ENCODE measurements at regions not wholly inside any gene's neighbourhood (a gene's known extent, or its start where the extent isn't known, plus 50 kb on each side); places are given as distances from the start of the nearest gene placed in this dataset.

- no peak overlapping the region for H3K27ac ChIP-seq (ENCODE audit: low read length)
- H3F3A ChIP-seq (ENCODE audit: insufficient read depth, low read length, poor library complexity, severe bottlenecking): no peaks in the 10 kb centered on the region
- no peaks in the 10 kb centered on the region for H3K27me3 ChIP-seq (ENCODE audit: insufficient read depth, low read depth, low read length)
- no peaks in the 10 kb centered on the region for H3K36me3 ChIP-seq (ENCODE audit: insufficient read depth, low read length)
- TF ChIP-seq EP300 (conservative IDR thresholded peaks at IDR 0.05; ENCODE audit: poor library complexity, severe bottlenecking) (no peak), EZH2 (IDR thresholded peaks at IDR 0.05; ENCODE audit: borderline replicate concordance, insufficient read depth, low read length, poor library complexity, severe bottlenecking) (no peak), SMC3 (conservative IDR thresholded peaks at IDR 0.05; ENCODE audit: poor library complexity) (no peak), POLR2AphosphoS5 (IDR thresholded peaks at IDR 0.05) (no peak), RAD21 (conservative IDR thresholded peaks at IDR 0.05) (no peak), MXI1 (conservative IDR thresholded peaks at IDR 0.05; ENCODE audit: poor library complexity, severe bottlenecking) (no peak), CTCF (IDR thresholded peaks at IDR 0.05; ENCODE audit: poor library complexity, severe bottlenecking) (no peak), TAF1 (IDR thresholded peaks at IDR 0.05; ENCODE audit: low read depth) (no peak), REST (IDR thresholded peaks at IDR 0.05; ENCODE audit: borderline replicate concordance) (no peak)
- no peaks in the 10 kb centered on the region for H3K9me2 ChIP-seq (ENCODE audit: insufficient read depth, low read length)
- no peak overlapping the region for H2AFZ ChIP-seq (ENCODE audit: low read depth, low read length)
- H3K79me2 ChIP-seq (replicated peaks; ENCODE audit: insufficient read depth, low read length): no peaks in the 10 kb centered on the region
- H3K4me2 ChIP-seq (ENCODE audit: low read length): no peak overlapping the region
- H3K9me3 ChIP-seq (ENCODE audit: low read length): no peaks in the 10 kb centered on the region
- H3K4me3 ChIP-seq (ENCODE audit: low read length): no peak overlapping the region
- no peak overlapping the region for H3K9ac ChIP-seq (ENCODE audit: low read length)
- no peaks in the 10 kb centered on the region for H4K20me1 ChIP-seq (ENCODE audit: insufficient read depth)
Measured at GRCh38 chr3:168570404-168571155, 474.9 kb upstream of the GOLIM4 start.

GRCh38 chr3:168558728-168559411 lies 463.1 kb upstream of the GOLIM4 start:
- Histone ChIP-seq H3K4me3 (ENCODE audit: low read length) (no peak overlapping the region), H2AFZ (ENCODE audit: low read depth, low read length) (no peak overlapping the region), H3F3A (ENCODE audit: insufficient read depth, low read length, poor library complexity, severe bottlenecking) (no peaks in the 10 kb centered on the region), H3K9me3 (ENCODE audit: low read length) (no peaks in the 10 kb centered on the region), H3K9me2 (ENCODE audit: insufficient read depth, low read length) (no peaks in the 10 kb centered on the region), H3K79me2 (replicated peaks; ENCODE audit: insufficient read depth, low read length) (no peaks in the 10 kb centered on the region), H3K27me3 (ENCODE audit: insufficient read depth, low read depth, low read length) (no peaks in the 10 kb centered on the region), H4K20me1 (ENCODE audit: insufficient read depth) (no peaks in the 10 kb centered on the region), H3K27ac (ENCODE audit: low read length) (no peak overlapping the region), H3K4me2 (ENCODE audit: low read length) (no peak overlapping the region), H3K9ac (ENCODE audit: low read length) (no peak overlapping the region), H3K36me3 (ENCODE audit: insufficient read depth, low read length) (no peaks in the 10 kb centered on the region)
- no peak for TF ChIP-seq REST (IDR thresholded peaks at IDR 0.05; ENCODE audit: borderline replicate concordance)
- TF ChIP-seq EP300 (conservative IDR thresholded peaks at IDR 0.05; ENCODE audit: poor library complexity, severe bottlenecking): no peak
- TF ChIP-seq CTCF (IDR thresholded peaks at IDR 0.05; ENCODE audit: poor library complexity, severe bottlenecking): no peak
- no peak for TF ChIP-seq MXI1 (conservative IDR thresholded peaks at IDR 0.05; ENCODE audit: poor library complexity, severe bottlenecking)
- TF ChIP-seq TAF1 (IDR thresholded peaks at IDR 0.05; ENCODE audit: low read depth): no peak
- no peak for TF ChIP-seq POLR2AphosphoS5 (IDR thresholded peaks at IDR 0.05)
- no peak for TF ChIP-seq SMC3 (conservative IDR thresholded peaks at IDR 0.05; ENCODE audit: poor library complexity)
- TF ChIP-seq RAD21 (conservative IDR thresholded peaks at IDR 0.05): no peak
- no peak for TF ChIP-seq EZH2 (IDR thresholded peaks at IDR 0.05; ENCODE audit: borderline replicate concordance, insufficient read depth, low read length, poor library complexity, severe bottlenecking)
